NCI-H146 treated with DMSO at 0.1 percent for 48 hours (cell line): ENCODE measurements at regions not wholly inside any gene's neighbourhood (a gene's known extent, or its start where the extent isn't known, plus 50 kb on each side); places are given as distances from the start of the nearest gene placed in this dataset.

Experiments
- DNase-seq: peaks from one replicate; lab custom pipeline; 2025; ENCODE audit not compliant: unreplicated experiment; lab: John Stamatoyannopoulos, UW

DNA sequence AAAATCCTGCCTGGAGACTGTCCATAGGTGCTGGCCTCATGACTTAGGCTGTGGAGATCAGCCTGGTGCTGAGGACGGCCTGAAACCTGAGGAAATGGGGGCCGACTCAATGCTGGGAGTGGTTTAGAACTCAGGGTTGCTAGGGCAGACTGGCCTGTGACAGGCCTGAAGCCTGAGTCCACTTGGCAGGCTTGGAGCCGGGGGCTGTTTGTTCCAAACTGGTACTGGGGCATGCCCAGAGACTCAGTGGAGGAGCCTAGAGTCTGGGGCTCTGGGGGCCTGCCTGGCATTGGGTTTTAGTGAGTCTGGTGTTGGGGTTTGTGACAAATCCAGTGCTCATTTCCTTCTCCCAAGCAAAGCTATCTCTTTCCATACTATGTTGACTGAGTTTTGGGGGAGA lies 489.7 kb upstream of the CNKSR2 start:
- DNase-seq, result no peak

GRCh38 chrX:20863649-20864048 lies 510.6 kb upstream of the CNKSR2 start:
- no peak for DNase-seq

DNA sequence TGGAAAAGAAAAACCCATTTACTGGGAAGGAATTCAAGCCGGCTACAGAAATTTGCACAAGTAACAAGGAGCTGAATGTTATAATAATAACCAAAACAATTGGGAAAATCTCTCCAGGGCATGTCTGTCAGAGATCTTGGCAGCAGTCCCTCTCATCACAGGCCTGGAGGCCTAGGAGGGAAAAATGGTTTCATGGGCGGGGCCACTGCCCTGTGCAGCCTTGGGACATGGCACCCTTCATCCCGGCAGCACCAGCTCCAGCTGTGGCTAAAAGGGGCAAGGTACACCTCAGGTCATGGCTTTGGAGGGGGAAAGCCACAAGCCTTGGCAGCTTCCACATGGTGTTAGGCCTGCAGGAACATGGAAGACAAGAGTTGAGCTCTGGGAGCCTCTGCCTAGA lies 513.1 kb upstream of the CNKSR2 start:
- no peak for DNase-seq

- DNase-seq, result no peak
Observed at GRCh38 chrX:20857746-20858145, 516.5 kb upstream of the CNKSR2 start.

- DNase-seq, result no peak
Observed at GRCh38 chrX:20838477-20838876, 535.7 kb upstream of the CNKSR2 start.

DNA sequence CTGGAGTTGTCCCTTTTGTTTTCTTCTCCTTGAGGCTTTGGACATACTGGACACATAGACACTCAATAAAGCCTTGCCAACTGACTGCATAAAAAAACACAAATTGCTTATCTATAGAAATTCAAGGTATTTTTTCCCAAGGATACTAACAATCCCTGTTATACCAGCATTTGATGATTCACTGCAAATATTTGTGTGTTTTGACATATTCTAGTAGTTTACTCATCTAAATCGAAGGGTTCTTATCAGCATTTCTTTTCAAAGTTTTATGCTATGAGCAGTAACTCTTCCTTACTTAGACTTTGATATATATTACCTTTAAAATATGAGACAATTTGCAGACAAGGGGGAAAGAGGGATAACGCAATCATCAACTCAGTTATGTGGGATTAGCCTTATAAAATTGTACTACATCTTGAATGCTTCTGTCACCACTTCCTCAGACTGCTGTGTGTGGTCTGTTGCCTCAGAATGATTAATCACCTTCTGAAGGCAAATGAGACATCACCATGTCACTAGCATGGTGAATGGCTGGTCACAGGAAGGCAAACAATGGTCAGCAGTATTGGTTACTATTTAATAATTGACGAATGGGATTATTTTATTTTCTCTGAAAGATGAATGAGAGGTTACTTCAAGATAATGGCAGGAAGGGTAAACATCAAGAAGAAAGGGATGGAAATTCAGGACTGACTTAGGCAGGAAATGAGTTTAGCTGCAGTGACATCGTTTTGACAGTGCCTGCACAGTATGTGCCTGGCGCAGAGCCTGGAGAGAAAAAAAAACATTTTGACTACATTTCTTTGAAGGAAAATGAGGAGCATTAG lies 544.3 kb upstream of the CNKSR2 start:
- DNase-seq, result peak; percentile 73

DNA sequence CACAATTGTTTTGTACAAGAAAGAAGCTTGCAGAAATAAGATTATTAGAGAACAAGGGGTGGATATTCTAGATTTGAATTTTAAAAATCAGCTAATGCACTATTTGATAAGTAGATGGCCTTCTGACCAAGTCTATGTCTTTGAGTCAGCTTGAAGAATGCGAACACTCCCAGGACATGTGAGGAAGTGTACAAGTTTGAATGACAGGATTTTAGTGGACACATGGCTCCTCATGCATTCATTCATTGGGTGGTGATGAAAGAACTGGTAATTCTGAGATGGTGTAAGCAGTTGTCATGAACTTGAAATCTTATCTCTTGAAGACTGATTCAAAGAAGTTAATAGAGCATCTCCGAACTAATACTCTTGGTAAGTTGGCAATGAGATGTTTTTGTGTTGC lies 548.2 kb upstream of the CNKSR2 start:
- DNase-seq, result no peak

DNA sequence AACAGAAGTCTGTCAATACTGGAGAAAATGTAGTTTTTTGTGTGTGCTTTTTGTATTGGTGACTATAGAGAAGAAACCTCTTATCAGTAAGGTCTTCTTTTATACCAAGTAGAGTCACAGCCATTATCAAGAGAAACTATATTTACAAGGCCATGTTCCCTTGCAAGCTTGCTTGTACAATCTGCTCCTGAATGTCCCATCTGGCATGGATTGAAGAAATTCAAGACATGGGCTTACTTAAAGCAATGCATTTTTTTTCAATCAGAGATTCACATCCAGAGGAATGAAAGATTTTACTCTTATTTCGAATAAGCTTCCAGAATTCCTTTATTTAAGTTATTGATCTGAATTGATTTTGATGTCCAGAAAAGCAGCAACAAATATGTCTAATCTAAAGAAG lies 537.3 kb upstream of the RPS6KA3 start:
- DNase-seq, result no peak

DNA sequence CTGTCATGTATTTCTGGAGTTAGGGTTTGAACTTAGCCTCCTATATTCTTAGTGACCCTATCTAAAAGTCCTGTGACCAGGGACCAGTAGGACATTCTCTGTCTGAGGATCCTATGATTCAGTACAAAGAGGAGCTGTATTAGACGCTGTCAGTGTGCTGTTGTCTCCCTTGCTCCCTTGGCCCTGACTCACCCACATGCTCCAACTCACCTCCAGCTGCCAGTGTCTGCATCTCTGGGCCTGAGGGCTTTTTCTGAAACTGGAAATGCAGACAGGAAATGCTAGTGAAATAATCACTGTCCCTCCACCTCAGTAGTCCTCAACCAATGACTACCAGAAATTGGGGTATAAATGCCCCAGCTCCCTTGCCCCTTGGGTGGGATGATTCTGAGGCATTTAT lies 535.3 kb upstream of the RPS6KA3 start:
- DNase-seq, result no peak

DNA sequence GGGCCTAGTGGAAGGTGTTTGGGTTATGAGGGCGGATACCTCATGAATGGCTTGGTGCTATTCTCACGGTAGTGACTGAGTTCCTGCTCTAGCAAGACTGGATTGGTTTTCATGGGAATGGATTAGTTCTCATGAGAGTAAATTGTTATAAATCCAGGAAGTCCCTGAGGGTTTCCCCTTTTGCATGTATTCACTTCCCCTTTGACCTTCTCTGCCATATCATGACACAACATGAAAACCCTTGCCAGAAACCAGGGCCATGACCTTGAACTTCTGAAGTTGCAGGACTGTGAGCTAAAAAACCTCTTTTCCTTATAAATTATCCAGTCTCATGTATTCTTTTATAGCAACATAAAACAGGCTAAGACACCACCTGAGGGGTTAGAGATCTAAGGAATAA lies 529.7 kb upstream of the RPS6KA3 start:
- DNase-seq, result no peak

GRCh38 chrX:20789103-20789502 lies 522.4 kb upstream of the RPS6KA3 start:
- no peak for DNase-seq

GRCh38 chrX:20767346-20767745 lies 500.6 kb upstream of the RPS6KA3 start:
- DNase-seq, result no peak

- DNase-seq, result no peak
Observed at GRCh38 chrX:20756585-20756984, 489.9 kb upstream of the RPS6KA3 start.

DNA sequence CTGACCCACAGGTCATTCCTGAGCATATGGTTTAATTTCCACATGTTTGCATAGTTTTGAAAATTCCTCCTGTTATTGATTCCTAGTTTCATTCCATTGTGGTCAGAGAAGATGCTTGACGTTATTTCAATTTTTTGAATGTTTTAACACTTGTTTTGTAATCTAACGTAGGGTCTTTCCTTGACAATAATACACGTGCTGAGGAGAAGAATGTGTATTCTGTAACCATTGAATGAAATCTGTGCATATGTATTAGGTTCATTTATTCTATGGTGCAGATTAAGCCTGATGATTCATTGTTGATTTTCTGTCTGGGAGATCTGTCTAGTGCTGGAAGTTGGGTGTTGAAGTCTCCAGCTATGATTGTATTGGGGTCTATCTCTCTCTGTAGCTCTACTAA lies 486.4 kb upstream of the RPS6KA3 start:
- no peak for DNase-seq

GRCh38 chrX:20746690-20747089 lies 480.0 kb upstream of the RPS6KA3 start:
- no peak for DNase-seq

- DNase-seq, result no peak
Observed at GRCh38 chrX:20743046-20743445, 476.3 kb upstream of the RPS6KA3 start.

DNA sequence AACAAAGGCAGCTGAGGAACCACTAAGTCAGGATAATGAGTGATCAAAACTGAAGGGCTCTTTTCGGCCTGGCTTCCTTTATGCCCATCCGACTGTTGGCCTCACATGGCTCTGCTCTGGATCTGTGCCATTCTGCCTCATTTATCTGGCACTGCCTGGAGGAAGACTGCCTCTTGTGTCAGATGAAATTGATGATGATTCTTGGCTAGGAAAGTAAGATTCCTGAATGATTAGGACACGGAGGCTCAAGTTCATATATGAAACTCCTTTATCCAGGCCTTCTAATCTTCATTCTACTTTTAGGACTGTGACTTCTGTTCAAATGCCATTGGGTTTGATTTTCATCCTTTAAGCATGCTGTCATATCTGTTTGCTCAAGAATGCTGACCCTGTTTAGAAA lies 475.4 kb upstream of the RPS6KA3 start:
- DNase-seq, result no peak

GRCh38 chrX:20740443-20740842 lies 473.7 kb upstream of the RPS6KA3 start:
- DNase-seq, result no peak

GRCh38 chrX:20739038-20739745 lies 472.5 kb upstream of the RPS6KA3 start:
- DNase-seq, result no peak

- DNase-seq, result no peak
Observed at GRCh38 chrX:20729416-20729815, 462.7 kb upstream of the RPS6KA3 start.

GRCh38 chrX:20727447-20727846 lies 460.7 kb upstream of the RPS6KA3 start:
- peak; percentile 33 for DNase-seq

GRCh38 chrX:20720954-20721626 lies 454.4 kb upstream of the RPS6KA3 start:
- DNase-seq, result no peak
